ENCODE measurements at regions not wholly inside any gene's neighbourhood (a gene's known extent, or its start where the extent isn't known, plus 50 kb on each side); places are given as distances from the start of the nearest gene placed in this dataset.

DNA sequence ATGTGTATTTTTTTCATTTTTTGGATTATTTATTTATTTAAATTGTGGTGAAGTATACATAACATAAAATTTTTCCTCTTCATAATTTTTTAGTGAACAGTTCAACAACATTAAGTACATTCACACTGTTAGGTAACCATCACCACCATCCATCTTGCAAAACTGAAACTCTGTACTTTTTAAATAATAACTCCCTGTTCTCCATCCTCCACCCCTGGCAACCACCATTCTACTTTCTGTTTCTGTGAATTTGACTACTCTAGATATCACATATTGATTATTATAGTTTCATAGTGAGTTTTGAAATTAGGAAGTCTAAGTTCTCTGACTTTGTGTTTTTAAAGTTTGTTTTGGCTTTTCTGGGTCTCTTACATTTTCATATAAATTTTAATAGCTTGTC, 89.3 kb upstream of the STX18 start:
- no peaks in the 10 kb centered on the region for H3K27me3 ChIP-seq (ENCODE audit: control insufficient read depth, extremely low read depth, insufficient read depth, low read length)
- no peaks in the 10 kb centered on the region for H3K9me1 ChIP-seq (ENCODE audit: control insufficient read depth, extremely low read depth, insufficient read depth, low read length)
- no peaks in the 10 kb centered on the region for H3K4me1 ChIP-seq (ENCODE audit: control insufficient read depth, extremely low read depth, insufficient read depth, low read length)
- no peaks in the 10 kb centered on the region for H3K79me2 ChIP-seq (ENCODE audit: control insufficient read depth, insufficient read depth, low read length)
- no peaks in the 10 kb centered on the region for H4K20me1 ChIP-seq (ENCODE audit: control insufficient read depth, extremely low read depth, insufficient read depth, low read length)
- TF ChIP-seq, protein P1, sequence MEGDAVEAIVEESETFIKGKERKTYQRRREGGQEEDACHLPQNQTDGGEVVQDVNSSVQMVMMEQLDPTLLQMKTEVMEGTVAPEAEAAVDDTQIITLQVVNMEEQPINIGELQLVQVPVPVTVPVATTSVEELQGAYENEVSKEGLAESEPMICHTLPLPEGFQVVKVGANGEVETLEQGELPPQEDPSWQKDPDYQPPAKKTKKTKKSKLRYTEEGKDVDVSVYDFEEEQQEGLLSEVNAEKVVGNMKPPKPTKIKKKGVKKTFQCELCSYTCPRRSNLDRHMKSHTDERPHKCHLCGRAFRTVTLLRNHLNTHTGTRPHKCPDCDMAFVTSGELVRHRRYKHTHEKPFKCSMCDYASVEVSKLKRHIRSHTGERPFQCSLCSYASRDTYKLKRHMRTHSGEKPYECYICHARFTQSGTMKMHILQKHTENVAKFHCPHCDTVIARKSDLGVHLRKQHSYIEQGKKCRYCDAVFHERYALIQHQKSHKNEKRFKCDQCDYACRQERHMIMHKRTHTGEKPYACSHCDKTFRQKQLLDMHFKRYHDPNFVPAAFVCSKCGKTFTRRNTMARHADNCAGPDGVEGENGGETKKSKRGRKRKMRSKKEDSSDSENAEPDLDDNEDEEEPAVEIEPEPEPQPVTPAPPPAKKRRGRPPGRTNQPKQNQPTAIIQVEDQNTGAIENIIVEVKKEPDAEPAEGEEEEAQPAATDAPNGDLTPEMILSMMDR (optimal IDR thresholded peaks at IDR 0.05 in 1 of 3, IDR thresholded peaks at IDR 0.05 in 1 of 3, conservative IDR thresholded peaks at IDR 0.05 in 1 of 3; ENCODE audit: extremely low read depth in 1 of 3, insufficient read depth in 2 of 3, low read length in 3 of 3) = no peak
- TF ChIP-seq EZH2 (IDR thresholded peaks at IDR 0.05; ENCODE audit: low read length) = no peak
- no peaks in the 10 kb centered on the region for H3K36me3 ChIP-seq (ENCODE audit: control insufficient read depth in 2 of 2, extremely low read depth in 1 of 2, insufficient read depth in 2 of 2, low read length in 2 of 2)
- H2AFZ ChIP-seq (ENCODE audit: control insufficient read depth, low read length) = no peak overlapping the region
- no peak overlapping the region for H3K27ac ChIP-seq (ENCODE audit: control insufficient read depth, insufficient read depth, low read length)
- FAIRE-seq = no peak
- no peaks in the 10 kb centered on the region for H3K9me3 ChIP-seq (ENCODE audit: control insufficient read depth, low read depth, low read length)
- H3K4me2 ChIP-seq (ENCODE audit: control insufficient read depth, extremely low read depth, insufficient read depth, low read depth, low read length) = no peak overlapping the region
- no peak overlapping the region for H3K4me3 ChIP-seq (ENCODE audit: control insufficient read depth in 2 of 3, extremely low read depth in 1 of 3, insufficient read depth in 2 of 3, low read depth in 1 of 3, low read length in 3 of 3)
- no peak for DNase-seq (ENCODE audit: low read depth, low spot score)
- no peak overlapping the region for H3K9ac ChIP-seq (ENCODE audit: control insufficient read depth, extremely low read depth, insufficient read depth, low read length)
- dilution Hi-C loops (cut with MboI; ENCODE audit: extremely low pct_ligation_motif_present, low sequenced_read_pairs) = no loop called here

DNA sequence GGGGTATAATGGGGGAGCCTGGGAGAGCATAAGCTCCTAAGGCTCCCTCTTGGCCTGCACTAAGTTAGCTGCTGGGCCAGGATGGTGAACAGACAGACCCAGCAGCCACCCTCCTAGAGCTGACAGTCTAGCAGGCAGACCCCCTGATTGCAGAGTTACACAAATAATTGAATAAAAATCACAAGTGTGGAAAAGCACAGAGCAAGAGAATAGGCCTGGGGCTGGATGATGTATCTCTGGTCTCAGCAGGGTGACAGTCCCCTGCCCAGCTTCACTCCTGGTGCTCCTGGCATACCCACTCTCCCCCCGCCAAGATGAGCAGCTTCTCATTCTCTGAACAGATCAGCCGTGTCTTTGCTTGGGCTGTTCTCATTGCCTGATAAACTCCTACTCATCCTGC, 86.1 kb upstream of the STX18 start:
- Histone ChIP-seq H3K9ac (ENCODE audit: control insufficient read depth, extremely low read depth, insufficient read depth, low read length) (no peak overlapping the region), H3K27me3 (ENCODE audit: control insufficient read depth, extremely low read depth, insufficient read depth, low read length) (no peaks in the 10 kb centered on the region), H3K9me3 (ENCODE audit: control insufficient read depth, low read depth, low read length) (no peaks in the 10 kb centered on the region), H2AFZ (ENCODE audit: control insufficient read depth, low read length) (no peak overlapping the region), H3K36me3 (ENCODE audit: control insufficient read depth in 2 of 2, extremely low read depth in 1 of 2, insufficient read depth in 2 of 2, low read length in 2 of 2) (no peaks in the 10 kb centered on the region), H4K20me1 (ENCODE audit: control insufficient read depth, extremely low read depth, insufficient read depth, low read length) (no peaks in the 10 kb centered on the region), H3K4me1 (ENCODE audit: control insufficient read depth, extremely low read depth, insufficient read depth, low read length) (no peaks in the 10 kb centered on the region), H3K79me2 (ENCODE audit: control insufficient read depth, insufficient read depth, low read length) (no peaks in the 10 kb centered on the region), H3K9me1 (ENCODE audit: control insufficient read depth, extremely low read depth, insufficient read depth, low read length) (no peaks in the 10 kb centered on the region), H3K27ac (ENCODE audit: control insufficient read depth, insufficient read depth, low read length) (no peak overlapping the region), H3K4me2 (ENCODE audit: control insufficient read depth, extremely low read depth, insufficient read depth, low read depth, low read length) (no peak overlapping the region), H3K4me3 (ENCODE audit: control insufficient read depth in 2 of 3, extremely low read depth in 1 of 3, insufficient read depth in 2 of 3, low read depth in 1 of 3, low read length in 3 of 3) (no peak overlapping the region)
- dilution Hi-C loops (cut with MboI; ENCODE audit: extremely low pct_ligation_motif_present, low sequenced_read_pairs) = no loop called here
- TF ChIP-seq, protein P1 (optimal IDR thresholded peaks at IDR 0.05 in 1 of 3, IDR thresholded peaks at IDR 0.05 in 1 of 3, conservative IDR thresholded peaks at IDR 0.05 in 1 of 3; ENCODE audit: extremely low read depth in 1 of 3, insufficient read depth in 2 of 3, low read length in 3 of 3) = no peak
- no peak for TF ChIP-seq EZH2 (IDR thresholded peaks at IDR 0.05; ENCODE audit: low read length)
- no peak for FAIRE-seq
- no peak for DNase-seq (ENCODE audit: low read depth, low spot score)
